ENCODE measurements at regions not wholly inside any gene's neighbourhood (a gene's known extent, or its start where the extent isn't known, plus 50 kb on each side); places are given as distances from the start of the nearest gene placed in this dataset.
"Not testable (repeated sequence)": the region's sequence is repeated elsewhere in the genome, so short reads cannot be mapped to it uniquely, and the experiment has no call there.

DNA sequence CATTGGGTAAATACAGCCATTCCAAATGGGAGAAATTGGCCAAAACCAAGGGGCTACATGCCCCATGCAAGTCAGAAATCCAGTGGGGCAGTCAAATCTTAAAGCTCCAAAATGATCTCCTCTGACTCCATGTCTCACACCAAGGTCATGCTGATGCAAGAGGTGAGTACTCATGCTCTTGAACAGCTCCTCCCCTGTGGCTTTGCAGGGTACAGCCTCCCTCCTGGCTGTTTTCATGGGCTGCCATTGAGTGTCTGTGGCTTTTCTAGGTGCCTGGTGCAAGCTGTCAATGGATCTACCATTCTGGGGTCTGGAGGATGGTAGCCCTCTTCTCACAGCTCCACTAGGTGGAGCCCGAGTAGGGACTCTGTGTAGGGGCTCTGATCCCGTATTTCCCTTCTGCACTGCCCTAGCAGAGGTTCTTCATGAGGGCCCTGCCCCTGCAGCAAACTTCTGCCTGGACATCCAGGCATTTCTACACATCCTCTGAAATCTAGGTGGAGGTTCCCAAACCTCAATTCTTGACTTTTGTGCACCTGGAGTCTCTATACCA, 135.7 kb upstream of the TSHZ3 start:
- TF ChIP-seq, protein P1, sequence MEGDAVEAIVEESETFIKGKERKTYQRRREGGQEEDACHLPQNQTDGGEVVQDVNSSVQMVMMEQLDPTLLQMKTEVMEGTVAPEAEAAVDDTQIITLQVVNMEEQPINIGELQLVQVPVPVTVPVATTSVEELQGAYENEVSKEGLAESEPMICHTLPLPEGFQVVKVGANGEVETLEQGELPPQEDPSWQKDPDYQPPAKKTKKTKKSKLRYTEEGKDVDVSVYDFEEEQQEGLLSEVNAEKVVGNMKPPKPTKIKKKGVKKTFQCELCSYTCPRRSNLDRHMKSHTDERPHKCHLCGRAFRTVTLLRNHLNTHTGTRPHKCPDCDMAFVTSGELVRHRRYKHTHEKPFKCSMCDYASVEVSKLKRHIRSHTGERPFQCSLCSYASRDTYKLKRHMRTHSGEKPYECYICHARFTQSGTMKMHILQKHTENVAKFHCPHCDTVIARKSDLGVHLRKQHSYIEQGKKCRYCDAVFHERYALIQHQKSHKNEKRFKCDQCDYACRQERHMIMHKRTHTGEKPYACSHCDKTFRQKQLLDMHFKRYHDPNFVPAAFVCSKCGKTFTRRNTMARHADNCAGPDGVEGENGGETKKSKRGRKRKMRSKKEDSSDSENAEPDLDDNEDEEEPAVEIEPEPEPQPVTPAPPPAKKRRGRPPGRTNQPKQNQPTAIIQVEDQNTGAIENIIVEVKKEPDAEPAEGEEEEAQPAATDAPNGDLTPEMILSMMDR (IDR thresholded peaks at IDR 0.05), result not testable (repeated sequence)
- not testable (repeated sequence) for TF ChIP-seq POLR2AphosphoS5, EP300, POLR2A (IDR thresholded peaks at IDR 0.05)

All from gastroesophageal sphincter (tissue), 3 donors.